Kidney (tissue), 13 donors: ENCODE measurements at regions not wholly inside any gene's neighbourhood (a gene's known extent, or its start where the extent isn't known, plus 50 kb on each side); places are given as distances from the start of the nearest gene placed in this dataset.
A peak's percentile ranks its signal among the peaks of the same experiment; 100 is the strongest.

Source experiments
- DNase-seq, 5 donors: peaks; one replicate each; pipeline ENCODE4 v3.0.0-alpha.2; 2013 to 2020
- FAIRE-seq: peaks from 2 replicates; lab custom pipeline; 2012; peaks lifted over from hg19 to GRCh38; lab: Jason Lieb, UNC
- H3K27ac ChIP-seq, 2 donors: one replicate each; pipeline ENCODE4 v1.7.0; 2013; ENCODE audit warnings: low read depth in 2 of 2, low read length in 2 of 2, inconsistent platforms in 1 of 2
- H3K27me3 ChIP-seq: one replicate; pipeline ENCODE4 v1.7.1; 2013; ENCODE audit warnings: low read length, inconsistent platforms; ENCODE audit not compliant: control insufficient read depth, insufficient read depth
- H3K36me3 ChIP-seq, 3 donors: one replicate each; pipeline versions ENCODE4 v1.7.0 to v1.7.1; 2013; ENCODE audit warnings: low read length in 3 of 3, control low read depth in 1 of 3, inconsistent platforms in 1 of 3; ENCODE audit not compliant: insufficient read depth in 3 of 3, control insufficient read depth in 2 of 3
- H3K4me1 ChIP-seq, 3 donors: one replicate each; pipeline versions ENCODE4 v1.7.0 to v1.7.1; 2013; ENCODE audit warnings: low read length in 3 of 3, inconsistent platforms in 1 of 3, low read depth in 1 of 3; ENCODE audit not compliant: control insufficient read depth in 2 of 3, insufficient read depth in 2 of 3
- H3K4me3 ChIP-seq, 3 donors: one replicate each; pipeline versions ENCODE4 v1.7.0 to v1.8.1; 2013; ENCODE audit warnings: low read length in 3 of 3, control low read depth in 1 of 3, inconsistent platforms in 1 of 3
- H3K9ac ChIP-seq, 3 donors: one replicate each; pipeline versions ENCODE4 v1.7.0 to v1.7.1; 2013; ENCODE audit warnings: low read length in 3 of 3, control low read depth in 1 of 3, inconsistent platforms in 1 of 3
- H3K9me3 ChIP-seq, 3 donors: one replicate each; pipeline versions ENCODE4 v1.7.0 to v1.7.1; 2013; ENCODE audit warnings: low read length in 3 of 3, control low read depth in 1 of 3, inconsistent platforms in 1 of 3; ENCODE audit not compliant: control insufficient read depth in 2 of 3, insufficient read depth in 1 of 3
- CTCF ChIP-seq: IDR thresholded peaks from 3 replicates; pipeline ENCODE4 v1.5.1; 2012; ENCODE audit warnings: mild to moderate bottlenecking, moderate library complexity, borderline replicate concordance; ENCODE audit not compliant: insufficient read depth; ENCODE audit errors: extremely low read depth
- intact Hi-C: fragments of 100-400 bp; cut with DNase I; formaldehyde crosslinking; loops from one replicate; pipeline ENCODE4 v1.11.1; 2022
- donor health status: control.
- donor health status: control.
- donor health status: control.
- donor health status: control.
- donor health status: control.
- donor health status: DM: yes; HTN: yes; CAD: no.
- donor health status: Normal renal cell carcinoma (clear cell type).

GRCh38 chr12:107558816-107559382 is 126.7 kb upstream of the PWP1 start:
- FAIRE-seq (no peak), DNase-seq (no peak)
- Histone ChIP-seq H3K27ac (no peak overlapping the region), H3K9me3 (no peaks in the 10 kb centered on the region), H3K4me1 (no peaks in the 10 kb centered on the region), H3K4me3 (no peak overlapping the region), H3K27me3 (no peaks in the 10 kb centered on the region), H3K36me3 (no peaks in the 10 kb centered on the region), H3K9ac (no peak overlapping the region)
- TF ChIP-seq CTCF, result no peak
- intact Hi-C loops, result no loop called here

GRCh38 chr12:107560165-107560898 is 125.3 kb upstream of the PWP1 start:
- Histone ChIP-seq H3K27me3 (no peaks in the 10 kb centered on the region), H3K9ac (no peak overlapping the region), H3K4me1 (no peaks in the 10 kb centered on the region), H3K27ac (no peak overlapping the region), H3K4me3 (no peak overlapping the region), H3K36me3 (no peaks in the 10 kb centered on the region), H3K9me3 (no peaks in the 10 kb centered on the region)
- no peak for FAIRE-seq
- no peak for TF ChIP-seq CTCF
- no peak for DNase-seq
- intact Hi-C loops, result no loop called here

- intact Hi-C loops, result no loop called here
- Histone ChIP-seq H3K4me1 (no peaks in the 10 kb centered on the region), H3K9me3 (no peaks in the 10 kb centered on the region), H3K36me3 (no peaks in the 10 kb centered on the region), H3K4me3 (no peak overlapping the region), H3K9ac (no peak overlapping the region), H3K27me3 (no peaks in the 10 kb centered on the region), H3K27ac (no peak overlapping the region)
- DNase-seq, result no peak
- FAIRE-seq, result no peak
- no peak for TF ChIP-seq CTCF
Measured at GRCh38 chr12:107560899-107561285, 124.7 kb upstream of the PWP1 start.

- no peak overlapping the region for H3K27ac ChIP-seq
- no peak overlapping the region for H3K9ac ChIP-seq
- no peaks in the 10 kb centered on the region for H3K27me3 ChIP-seq
- intact Hi-C loops, result no loop called here
- FAIRE-seq (no peak), DNase-seq (peak in 2 of 5 donors; percentile 34 to 36)
- H3K4me1 ChIP-seq, result no peaks in the 10 kb centered on the region
- no peaks in the 10 kb centered on the region for H3K36me3 ChIP-seq
- no peaks in the 10 kb centered on the region for H3K9me3 ChIP-seq
- H3K4me3 ChIP-seq, result no peak overlapping the region
- peak; percentile 36 for TF ChIP-seq CTCF
Measured at GRCh38 chr12:107564946-107565345, 120.7 kb upstream of the PWP1 start.
